GM19452 (cell line): ENCODE measurements at regions not wholly inside any gene's neighbourhood (a gene's known extent, or its start where the extent isn't known, plus 50 kb on each side); places are given as distances from the start of the nearest gene placed in this dataset.
"Not testable (repeated sequence)": the region's sequence is repeated elsewhere in the genome, so short reads cannot be mapped to it uniquely, and the experiment has no call there.

Experiments
- ATAC-seq: cut with Tn5 transposase; IDR thresholded peaks from one replicate; pipeline ENCODE4 v1.9.1; 2021; ENCODE audit not compliant: unreplicated experiment

GRCh38 chr22:48923996-48924395, 903.7 kb downstream of the BRD1 start:
- ATAC-seq, result no peak

- no peak for ATAC-seq
Measured at GRCh38 chr22:48923165-48923865, 904.4 kb downstream of the BRD1 start.

DNA sequence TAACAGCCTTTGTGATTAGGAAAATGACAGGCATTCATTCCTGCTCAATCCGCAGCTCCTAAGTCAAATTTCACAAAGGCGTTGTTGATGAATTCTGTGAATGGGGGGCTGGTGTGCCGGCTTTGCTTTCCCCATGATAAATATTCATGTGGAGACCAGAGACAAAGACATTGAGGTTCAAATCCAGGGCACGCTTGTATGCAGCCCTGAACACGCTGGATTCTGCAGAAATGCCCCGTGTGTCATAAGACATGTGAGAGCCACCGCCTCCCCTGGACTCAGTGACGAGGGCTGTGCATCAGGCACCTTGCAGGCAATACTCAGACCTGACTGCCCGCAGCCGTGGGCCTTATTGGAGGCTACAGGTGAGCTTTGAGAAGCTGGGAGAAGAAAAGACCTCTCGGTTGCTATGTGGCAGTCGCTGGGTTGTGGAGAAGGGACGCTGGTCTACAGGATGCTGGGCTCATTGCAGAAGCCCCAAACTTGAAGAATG, 906.2 kb downstream of the BRD1 start:
- no peak for ATAC-seq

DNA sequence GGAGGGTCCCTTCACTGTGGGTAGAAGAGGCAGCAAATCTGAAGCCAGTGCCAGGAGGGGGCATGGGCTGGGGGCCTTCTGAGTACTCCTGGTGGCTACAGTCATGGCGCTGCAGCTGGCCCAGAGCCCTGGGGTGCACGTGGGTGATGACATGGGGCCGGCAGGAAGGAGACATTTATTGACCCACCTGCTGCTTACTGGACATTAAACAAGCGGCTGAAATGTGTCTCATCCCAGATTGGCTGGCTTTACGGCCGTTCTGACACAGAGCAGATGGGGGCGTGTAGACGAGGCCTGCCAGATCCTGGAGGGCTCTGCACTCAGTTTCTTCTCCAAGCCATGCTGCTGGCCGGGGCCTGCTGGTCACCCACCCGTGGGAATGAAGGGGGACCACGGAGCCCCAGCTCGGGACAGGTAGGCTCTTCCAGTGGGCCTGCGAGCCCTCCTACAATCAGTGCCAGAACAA, 906.9 kb downstream of the BRD1 start:
- ATAC-seq, result no peak

GRCh38 chr22:48919851-48920589, 907.7 kb downstream of the BRD1 start:
- no peak for ATAC-seq

DNA sequence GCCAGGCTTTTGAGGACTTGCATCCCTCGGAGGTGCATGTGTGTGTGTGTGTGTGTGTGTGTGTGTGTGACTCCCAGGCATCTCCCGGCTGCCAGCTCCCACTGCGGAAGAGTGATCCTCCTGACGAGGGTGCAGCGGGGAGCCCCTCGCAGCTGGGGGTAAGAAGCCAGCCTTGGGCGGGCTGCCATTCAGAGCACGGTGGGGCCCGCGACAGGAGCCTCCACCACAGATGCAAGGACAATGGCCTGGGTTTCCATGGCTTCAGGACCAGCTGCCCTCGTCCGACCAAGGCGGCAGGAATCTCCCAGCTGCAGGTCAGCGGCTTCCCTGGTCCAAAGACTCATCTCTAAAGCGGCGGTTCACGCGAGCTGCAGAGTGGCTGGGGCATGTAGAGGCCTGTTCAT, 908.5 kb downstream of the BRD1 start:
- no peak for ATAC-seq

DNA sequence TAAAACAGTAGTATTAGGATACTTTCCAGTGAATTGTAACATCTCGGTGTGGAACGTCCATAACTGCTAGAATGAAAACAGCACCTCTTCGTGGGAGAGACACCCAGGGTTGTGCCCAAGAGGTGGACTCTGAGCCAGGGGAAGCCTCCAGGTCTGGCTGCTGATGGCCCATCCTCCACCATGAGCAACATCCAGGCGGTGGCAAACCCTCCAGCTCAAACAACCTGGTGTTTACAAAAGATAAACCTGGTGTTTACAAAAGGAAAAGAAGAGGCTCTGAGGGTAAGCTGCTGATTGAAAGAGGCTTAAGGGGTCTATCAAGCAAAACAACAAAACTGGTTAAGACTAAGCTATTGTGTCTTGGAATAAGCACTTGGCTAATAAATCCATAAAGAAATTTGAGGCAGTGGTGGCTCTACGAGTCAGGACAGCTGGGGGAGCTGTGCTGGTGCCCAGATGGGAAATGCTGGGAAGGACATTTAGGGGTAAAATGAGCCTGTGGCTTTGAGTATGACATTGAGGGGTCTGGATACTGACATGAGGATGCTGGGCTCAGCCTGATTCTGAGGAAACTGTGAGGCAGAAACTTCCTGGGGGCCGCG, 909.0 kb downstream of the BRD1 start:
- no peak for ATAC-seq

GRCh38 chr22:48912356-48913066, 915.2 kb downstream of the BRD1 start:
- ATAC-seq, result not testable (repeated sequence)

GRCh38 chr22:48911647-48912046, 916.0 kb downstream of the BRD1 start:
- not testable (repeated sequence) for ATAC-seq

- ATAC-seq, result not testable (repeated sequence)
Measured at GRCh38 chr22:48911067-48911466, 916.6 kb downstream of the BRD1 start.

DNA sequence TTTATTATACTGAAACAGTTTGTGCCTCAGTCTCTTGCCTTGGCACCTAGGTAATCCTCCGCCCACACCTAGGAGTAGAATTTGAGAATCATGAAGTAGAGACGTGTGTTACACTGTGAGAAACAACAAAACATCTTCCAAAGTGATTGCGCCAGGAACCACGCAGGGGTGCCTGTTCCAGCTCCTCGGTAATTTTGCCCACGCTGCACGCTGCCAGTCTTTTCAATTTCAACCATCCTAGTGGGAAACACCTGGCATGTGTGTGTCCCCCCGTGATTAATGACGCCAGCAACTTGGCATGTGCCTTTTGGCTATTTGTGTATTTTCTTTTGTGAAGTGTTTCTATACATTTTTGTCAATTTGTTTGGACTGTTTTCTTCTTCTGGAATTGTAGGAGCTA, 919.1 kb downstream of the BRD1 start:
- ATAC-seq, result no peak

DNA sequence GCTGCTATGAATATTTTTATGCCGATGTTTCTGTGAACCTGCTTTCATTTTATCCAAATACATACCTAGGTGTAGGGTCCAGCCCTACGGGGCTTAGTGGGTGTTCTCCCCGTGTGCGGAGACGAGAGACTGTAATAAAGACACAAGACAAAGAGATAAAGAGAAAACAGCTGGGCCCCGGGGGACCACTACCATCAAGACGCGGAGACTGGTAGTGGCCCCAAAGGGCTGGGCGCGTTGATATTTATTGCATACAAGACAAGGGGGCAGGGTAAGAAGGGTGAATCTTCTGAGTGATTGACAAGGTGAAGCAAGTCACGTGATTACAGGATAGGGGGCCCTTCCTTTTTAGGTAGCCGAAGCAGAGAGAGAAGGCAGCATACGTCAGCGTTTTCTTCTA, 920.1 kb downstream of the BRD1 start:
- no peak for ATAC-seq

- no peak for ATAC-seq
Measured at GRCh38 chr22:48906216-48906835, 921.3 kb downstream of the BRD1 start.

DNA sequence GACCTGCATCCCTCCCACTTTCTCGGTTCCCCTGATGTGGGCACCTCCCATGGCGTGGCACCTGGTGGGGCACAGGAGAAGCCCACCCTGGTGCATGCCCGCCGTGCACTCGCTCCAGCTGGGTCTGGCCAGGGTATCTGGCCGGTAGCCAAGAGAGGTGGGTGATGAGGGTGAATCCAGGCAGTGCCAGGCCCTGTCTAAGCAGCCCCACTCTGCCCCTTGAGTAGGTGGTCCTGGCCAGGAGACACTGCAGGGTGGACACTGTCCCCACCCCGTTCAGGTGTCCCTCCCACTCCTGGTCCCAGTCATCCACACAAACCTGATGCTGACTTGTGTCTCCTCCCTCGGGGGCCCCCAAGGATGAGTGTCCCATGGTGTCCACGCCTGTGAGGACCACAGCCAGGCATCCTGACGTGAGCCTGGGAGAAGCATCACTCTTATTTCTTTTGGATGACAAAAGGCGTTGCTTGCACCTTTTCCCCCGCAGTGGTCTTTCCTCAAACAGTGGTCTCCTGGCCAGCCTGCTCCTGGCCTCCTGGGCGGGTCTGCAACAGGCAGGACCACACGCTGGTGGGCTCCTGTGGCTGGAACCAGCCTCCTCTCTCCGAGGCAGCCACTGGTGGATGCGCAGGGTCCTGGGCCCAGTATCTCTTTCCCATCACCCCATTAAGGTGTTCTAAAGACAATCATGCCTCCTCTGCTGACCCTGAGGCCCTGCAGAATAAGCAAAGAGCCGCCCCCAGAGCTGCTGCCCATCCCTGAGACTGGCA, 922.3 kb downstream of the BRD1 start:
- no peak for ATAC-seq

DNA sequence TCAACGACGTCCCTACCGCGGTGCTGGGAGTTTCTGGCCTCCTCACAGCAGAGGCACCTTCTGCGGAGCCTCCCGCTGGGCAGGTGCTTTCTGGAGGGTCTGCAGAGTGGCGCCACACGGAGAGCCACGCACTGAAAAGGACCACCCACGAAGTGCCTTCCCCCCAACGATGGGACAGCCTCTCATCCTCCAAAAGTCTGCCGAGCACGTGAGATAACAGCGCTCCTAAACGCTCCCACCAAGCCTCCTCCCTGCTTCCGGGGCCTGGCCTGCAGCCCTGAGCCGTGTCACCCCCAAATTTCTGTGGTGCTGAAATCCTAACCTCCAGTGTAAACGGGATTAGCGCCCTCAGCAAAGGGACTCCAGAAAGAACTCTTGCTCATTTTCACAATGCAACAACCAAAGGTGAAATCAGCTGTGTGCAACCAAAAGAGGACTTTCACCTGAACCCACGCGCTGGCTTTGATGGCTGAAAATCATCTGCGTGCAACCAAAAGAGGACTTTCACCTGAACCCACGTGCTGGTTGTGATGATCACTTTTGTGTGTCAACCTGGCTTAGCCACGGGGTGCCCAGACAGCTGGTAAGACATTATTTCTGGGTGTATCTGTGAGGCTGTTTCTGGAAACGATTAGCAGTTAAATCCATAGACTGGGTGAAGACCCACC, 924.6 kb downstream of the BRD1 start:
- no peak for ATAC-seq

- no peak for ATAC-seq
Measured at GRCh38 chr22:48902001-48902869, 925.4 kb downstream of the BRD1 start.

GRCh38 chr22:48901324-48901723, 926.3 kb downstream of the BRD1 start:
- no peak for ATAC-seq

DNA sequence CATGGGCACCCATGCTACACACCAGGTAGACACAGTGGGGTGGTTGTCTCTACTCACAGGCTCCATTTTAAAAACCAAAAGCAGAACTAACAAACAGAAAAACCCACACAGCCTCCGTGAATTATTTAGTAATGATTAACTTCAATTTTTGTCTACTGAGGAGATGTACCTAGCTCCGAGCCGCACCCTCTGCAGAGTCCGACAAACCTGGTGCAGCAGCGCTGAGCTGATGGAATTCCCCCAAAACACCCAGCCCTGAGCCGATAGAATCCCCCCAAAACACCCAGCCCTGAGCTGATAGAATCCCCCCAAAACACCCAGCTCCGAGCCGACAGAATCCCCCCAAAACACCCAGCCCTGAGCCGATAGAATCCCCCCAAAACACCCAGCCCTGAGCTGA, 927.0 kb downstream of the BRD1 start:
- no peak for ATAC-seq

DNA sequence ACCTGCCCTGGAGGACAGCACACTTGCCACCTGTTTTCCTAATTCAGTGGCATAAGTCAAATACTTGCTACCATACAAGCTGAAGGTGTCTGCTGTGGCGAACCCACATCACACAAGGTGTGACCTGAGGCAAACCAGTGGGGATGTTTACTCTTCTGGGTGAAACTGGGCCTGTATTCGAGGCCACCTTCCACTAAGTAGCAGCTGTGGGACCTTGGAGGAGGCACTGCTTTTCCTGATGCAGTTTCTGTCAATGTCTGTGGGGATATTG, 927.4 kb downstream of the BRD1 start:
- no peak for ATAC-seq
